HTR-8/SVneo (cell line): ENCODE measurements at regions not wholly inside any gene's neighbourhood (a gene's known extent, or its start where the extent isn't known, plus 50 kb on each side); places are given as distances from the start of the nearest gene placed in this dataset.
"Not testable (repeated sequence)": the region's sequence is repeated elsewhere in the genome, so short reads cannot be mapped to it uniquely, and the experiment has no call there.

Experiments used
- DNase-seq: peaks from one replicate; pipeline ENCODE4 v3.0.0; 2011; ENCODE audit warnings: low spot score, mixed read lengths; ENCODE audit not compliant: insufficient read length
- FAIRE-seq: peaks from 2 replicates; lab custom pipeline; 2011; peaks lifted over from hg19 to GRCh38; lab: Jason Lieb, UNC

GRCh38 chr22:23399367-23400285, 180.5 kb downstream of the IGLL1 start:
- DNase-seq = no peak
- no peak for FAIRE-seq

DNA sequence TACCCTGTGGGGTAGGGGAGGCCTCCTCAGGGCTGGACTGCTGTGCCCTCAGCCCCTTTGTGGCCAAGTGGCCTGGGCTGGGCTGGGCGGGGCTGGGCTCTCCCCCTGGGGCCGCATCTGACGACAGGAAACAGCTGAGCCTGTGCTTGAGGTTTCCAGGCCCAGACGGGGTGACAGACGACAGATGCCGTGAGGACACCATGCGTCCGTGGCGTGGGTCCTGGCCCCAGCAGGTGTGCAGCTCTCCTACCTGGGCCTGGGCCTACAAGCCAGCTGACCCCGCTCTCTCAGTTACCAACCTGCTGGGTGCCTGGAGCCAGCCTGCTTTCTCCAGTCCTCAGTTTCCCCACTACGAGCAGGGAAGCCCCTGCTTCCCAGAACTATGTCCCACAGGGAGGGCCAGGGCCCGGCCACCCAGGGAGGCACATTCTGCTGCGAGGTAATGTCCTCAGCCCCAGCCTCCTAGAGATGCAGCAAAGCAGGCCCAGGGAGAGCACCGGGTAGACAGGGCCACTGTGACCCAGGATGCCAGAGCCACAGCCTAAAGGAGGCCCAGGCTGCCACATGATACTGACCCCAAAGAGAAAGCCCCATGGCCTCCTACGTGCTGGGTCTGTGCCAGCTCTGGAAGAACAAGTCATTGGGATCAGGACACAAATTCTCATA, 181.3 kb downstream of the IGLL1 start:
- no peak for FAIRE-seq
- no peak for DNase-seq

- DNase-seq (no peak), FAIRE-seq (no peak)
Observed at GRCh38 chr22:23397613-23398567, 182.2 kb downstream of the IGLL1 start.

DNA sequence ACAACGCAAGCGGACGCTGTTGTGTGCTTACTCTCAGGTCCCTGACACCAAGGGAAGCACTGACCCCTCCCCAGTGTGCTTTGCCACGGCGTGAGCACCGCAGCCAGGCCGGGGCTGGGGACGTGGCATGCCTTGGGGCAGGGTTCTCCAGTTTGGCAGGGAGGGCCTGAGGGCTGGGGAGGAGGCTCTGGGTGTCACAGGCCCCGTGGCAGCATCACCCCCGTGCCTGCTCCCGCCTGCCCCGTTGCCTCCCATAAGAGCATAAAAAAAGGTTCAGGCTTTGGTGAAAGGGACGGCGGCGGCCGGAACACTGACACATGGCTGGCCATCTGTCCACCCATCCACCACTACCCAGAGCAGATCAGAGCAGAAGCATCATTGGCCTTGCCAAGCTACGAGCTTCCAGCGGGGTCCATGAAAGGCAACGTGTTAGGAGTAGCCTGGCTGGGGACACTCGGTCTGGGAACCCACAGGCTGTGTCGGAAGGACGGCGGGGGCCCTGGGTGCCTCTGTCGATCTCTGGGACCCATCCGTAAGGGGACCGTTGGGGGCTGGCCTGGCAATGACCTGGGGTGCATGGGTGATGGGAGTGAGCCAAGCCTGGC, 183.0 kb downstream of the IGLL1 start:
- no peak for FAIRE-seq
- DNase-seq = no peak

GRCh38 chr22:23396362-23397007, 183.6 kb downstream of the IGLL1 start:
- DNase-seq = no peak
- no peak for FAIRE-seq

DNA sequence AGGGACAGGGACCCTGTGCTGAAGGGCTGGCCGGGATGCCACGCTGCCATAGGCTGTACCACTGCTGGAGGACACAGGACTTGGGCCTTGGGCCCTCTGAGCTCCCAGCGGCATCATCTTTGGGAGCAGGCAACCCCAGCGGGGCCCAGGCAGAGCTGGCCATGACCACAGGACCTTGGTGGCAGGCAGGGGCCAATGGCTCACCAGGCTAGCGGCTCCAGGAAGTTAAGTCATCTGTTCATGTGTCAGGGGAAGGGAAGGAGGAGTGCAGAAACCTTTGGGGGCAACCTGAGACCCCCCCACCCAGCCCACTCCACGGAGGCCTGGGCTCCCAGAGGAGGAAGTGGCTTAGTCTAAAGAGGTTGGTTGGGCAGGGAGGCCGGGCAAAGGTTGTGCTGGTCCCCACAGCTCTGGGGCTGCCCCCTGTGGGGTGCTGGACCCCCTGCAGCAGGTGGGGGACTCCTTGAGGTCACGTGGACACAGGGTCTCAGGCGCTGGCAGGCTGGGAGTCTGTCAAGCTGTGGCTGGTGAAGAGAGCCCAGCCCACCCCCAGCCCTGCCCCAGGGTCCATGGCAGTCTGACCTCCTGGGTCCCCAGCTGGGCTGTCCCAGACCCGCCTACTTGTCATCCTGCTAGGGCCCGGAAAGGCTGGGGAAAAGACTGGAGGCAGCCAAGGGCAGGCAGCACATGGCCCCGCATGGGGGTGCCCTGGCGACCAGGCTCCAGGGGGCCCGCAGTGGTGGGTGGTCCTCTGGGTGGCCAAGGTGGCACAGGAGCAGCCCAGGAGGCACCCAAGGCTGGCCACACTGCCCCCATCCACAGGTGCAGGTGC, 184.3 kb downstream of the IGLL1 start:
- no peak for DNase-seq
- FAIRE-seq = no peak

DNA sequence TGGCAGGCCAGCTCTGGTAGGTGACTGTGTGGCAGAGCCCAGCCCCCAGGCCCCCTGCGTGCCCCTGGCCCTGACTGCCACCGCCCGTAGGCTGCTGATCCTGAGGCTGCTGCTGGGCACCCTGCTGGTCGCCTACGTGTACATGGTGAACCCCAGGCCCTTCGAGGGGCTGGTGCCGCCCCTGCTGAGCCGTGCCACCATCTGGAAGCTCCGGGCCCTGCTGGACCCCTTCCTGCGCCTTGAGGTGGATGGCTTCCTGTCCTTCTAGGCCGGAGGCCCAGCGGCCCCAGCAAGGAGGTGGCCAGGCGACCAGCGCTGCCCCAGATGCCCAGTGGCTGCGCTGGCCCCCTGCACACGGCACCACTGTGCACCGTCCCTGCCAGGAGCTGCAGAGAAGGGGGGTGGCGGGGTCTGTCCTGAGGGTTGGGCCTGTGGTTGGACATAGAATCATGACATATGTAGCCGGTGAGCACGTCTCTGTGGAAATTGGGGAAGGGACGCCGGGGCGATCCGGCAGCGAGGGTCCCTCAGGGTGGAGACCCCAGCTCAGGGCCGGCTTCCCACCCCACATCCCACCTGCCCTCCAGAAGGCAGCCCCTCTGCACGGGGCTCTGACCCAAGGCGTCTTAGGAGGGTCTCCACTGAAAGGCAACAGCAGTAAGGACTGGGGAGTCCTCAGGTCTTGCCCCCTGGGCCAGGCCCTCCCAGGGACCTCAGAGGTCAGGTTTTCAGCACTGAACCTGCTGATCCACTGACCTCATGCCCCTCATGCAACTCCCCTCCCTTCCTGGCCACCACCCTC, 185.4 kb downstream of the IGLL1 start:
- no peak for DNase-seq
- no peak for FAIRE-seq

DNA sequence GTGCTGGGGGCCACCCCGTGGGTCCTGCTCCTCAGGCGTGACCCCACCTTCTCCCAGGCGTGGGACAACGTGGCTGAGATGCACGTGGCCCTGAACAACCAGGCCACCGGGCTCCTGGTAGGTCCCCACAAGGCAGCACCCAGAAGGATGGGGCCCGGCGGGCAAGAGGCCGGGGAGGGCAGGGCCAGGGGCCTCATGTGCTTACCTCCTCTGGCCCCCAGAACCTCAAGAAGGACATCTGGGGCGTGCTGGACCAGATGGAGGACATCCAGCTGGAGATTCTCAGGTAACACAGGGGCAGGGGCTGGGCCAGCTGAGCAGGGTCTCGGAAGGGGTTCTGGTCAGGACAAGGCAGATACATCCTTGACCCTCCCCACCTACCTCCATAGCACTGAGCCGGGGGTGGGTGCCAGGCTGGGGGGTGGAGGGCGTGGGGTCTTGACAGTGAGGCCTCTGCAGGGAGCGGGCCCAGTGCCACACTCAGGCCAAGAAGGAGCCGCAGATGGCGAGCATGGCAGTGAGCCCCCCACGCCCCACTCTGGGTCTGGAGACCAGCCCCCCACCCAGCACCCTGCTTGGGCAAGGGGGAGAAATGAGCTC, 186.3 kb downstream of the IGLL1 start:
- FAIRE-seq (no peak), DNase-seq (no peak)

- DNase-seq, FAIRE-seq: not testable (repeated sequence)
Observed at GRCh38 chr22:23393199-23393598, 186.9 kb downstream of the IGLL1 start.

- no peak for FAIRE-seq
- no peak for DNase-seq
Observed at GRCh38 chr22:23392420-23393121, 187.5 kb downstream of the IGLL1 start.

DNA sequence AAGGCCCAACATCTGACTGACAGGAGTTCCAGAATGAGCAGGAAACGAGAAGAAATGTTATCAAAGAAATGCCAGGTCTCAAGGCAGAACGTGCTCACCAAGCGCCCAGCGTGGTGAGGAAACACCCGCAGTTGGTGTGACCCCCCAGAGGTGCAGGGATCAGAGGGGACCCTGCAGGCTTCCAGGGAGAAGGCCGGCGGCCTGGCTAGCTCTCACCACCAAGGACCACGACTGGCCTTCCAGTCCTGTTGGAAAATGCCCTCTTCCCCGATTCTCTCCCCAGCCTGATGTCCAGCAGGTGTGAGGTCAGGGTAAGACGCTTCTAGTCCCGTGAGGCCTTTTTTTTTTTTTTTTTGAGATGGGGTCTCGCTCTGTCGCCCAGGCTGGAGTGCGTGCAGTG, 189.1 kb downstream of the IGLL1 start:
- no peak for FAIRE-seq
- DNase-seq = no peak

DNA sequence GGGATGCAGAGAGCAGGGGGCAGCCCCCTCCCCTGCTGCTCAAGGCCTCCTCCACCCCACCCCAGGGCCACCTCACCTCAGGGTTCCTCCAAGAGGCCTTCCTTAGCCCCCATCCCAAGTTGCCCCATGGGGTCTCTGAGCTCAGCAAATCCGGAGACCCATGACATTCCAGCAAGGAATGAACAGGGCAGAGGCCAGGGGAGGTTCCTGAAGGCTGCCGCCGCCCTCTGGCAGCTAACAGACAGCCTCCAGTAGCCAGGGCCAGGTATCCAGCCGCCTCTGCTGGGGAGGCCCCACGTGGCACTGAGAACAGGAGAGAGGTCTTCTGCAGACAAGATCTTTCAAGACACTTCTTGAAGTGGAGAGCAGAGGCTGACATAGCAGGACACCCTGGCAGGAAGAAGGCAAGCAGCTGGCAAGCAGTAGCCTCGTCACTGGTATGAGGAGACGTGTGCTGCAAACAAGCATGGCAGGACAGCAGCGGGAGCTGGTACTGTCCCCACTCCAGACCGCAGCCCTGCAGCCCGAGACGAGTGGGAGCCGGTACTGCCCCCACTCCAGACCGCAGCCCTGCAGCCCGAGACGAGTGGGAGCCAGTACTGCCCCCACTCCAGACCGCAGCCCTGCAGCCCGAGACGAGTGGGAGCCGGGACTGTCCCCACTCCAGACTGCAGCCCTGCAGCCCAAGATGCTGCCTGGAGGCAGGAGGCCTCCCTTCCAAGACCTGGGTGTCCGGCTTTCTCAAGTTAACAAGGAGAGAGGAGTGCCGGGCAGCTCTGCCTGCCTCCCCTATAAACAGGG, 190.6 kb downstream of the IGLL1 start:
- DNase-seq = no peak
- FAIRE-seq = no peak

DNA sequence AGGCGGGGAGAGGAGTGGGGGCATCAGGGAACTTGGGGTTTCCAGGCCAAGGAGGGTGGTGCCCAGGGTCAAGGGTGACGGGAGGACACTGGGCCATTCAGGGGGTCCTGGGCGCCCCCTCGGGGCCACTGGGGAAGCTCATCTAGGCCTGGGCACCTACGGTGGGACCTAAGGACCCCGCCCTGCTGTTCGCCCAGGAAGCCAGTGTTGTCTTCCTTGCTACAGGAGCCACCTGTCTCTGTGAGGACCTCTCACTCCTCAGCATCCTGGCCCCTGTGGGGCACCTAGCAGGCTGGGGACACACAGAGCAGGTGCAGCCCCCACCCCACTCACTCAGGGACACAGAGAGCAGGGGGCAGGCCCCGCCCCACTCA, 191.6 kb downstream of the IGLL1 start:
- no peak for FAIRE-seq
- no peak for DNase-seq

DNA sequence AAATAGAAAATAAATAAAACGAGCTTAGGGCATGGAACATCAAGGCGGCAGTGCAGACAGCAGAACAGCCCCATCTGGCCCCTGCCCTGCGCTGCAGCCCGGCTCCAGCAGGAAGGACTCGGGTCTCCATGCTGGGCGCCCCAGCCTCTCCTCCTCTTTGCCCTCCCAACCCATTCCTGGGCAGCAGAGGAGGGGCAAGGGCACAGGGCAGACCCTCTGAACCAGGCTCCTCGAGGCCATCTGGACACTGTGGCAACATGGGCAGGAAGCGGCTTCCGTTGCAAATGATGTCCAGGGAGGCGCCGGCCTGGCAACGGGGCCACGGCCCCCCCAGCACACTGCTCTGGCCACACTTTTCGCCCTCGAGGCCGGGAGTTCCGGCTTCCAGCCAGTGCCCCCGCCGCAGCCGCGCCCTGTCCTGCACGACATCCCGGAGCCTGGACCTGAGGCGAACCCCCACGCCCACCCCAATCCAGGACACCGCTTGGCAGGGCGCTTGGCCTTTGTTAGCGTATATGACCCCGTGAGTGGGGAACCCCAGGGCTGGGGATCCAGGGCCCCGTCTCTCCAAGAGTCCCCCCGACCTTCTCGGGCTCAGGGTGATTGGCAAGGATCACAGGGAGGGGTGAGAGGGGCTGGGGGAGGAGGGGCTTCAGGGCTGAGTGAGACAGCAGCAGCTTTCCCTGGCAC, 192.1 kb downstream of the IGLL1 start:
- FAIRE-seq (no peak), DNase-seq (no peak)

DNA sequence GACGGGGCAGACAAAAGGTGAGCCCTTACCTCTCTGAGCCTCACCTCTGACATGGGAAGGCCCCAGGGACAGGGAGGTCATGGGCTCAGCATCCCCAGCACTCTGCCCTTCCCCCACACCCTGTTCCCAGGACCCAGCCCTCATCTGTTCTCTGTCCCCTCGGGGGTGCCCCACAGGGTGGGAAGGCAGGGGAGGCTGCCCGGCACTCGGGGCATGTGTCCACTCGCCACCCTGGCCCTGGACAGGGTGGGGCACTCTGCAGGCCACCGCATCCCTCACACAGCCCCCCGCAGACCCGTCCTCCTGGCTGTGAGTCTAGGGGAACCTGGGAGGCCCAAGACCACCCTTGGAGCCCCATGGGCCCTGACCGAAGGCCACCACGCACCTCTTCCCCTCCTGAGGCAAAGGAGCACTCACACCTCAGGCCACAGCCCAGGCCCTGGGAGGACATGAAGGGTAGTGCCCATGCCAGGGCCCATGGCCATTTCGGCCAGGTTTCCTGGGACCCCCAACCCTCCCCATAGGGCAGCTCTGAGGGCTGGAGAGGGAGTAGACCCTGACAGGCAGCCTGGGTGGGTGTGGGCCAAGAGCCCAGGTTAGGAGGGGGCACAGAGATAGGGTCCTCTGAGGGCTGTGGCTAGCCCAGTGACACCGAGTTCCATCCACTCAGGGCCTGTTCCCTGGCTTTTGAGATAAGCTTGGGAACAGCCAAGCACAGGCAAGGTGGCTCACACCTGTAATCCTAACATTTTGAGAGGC, 193.1 kb downstream of the IGLL1 start:
- FAIRE-seq = no peak
- no peak for DNase-seq
